ENCODE measurements at regions not wholly inside any gene's neighbourhood (a gene's known extent, or its start where the extent isn't known, plus 50 kb on each side); places are given as distances from the start of the nearest gene placed in this dataset.

DNA sequence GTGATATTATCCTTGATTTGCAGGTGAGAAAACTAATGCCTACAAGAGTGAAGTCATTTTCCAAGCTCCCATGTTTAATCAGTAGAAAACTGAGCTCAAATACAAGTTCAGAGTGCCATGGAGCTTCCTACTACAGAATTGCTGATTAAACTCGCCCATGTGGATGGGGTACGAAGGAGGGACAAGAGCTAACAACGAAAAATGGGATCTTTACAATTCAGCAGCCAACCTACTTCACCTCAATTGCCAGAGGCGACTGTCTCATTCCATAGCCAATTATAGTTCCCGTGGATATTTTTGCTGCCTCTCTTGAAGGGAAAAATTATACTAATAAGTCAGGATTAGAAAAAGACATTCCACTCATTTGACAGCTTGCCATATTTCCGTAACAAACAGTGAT, 1155.1 kb downstream of the OLFM4 start:
- intact Hi-C loops (cut with micrococcal nuclease) = no loop called here
- no peak overlapping the region for H3K27ac ChIP-seq (ENCODE audit: insufficient read depth, low read depth, low read length)
- H3K4me2 ChIP-seq (ENCODE audit: insufficient read depth, low read length) = no peak overlapping the region
- no peaks in the 10 kb centered on the region for H4K20me1 ChIP-seq (replicated peaks; ENCODE audit: control insufficient read depth, extremely low read depth, insufficient read depth, low read length)
- dilution Hi-C loops (cut with MboI; ENCODE audit: extremely low pct_ligation_motif_present, low sequenced_read_pairs) = no loop called here
- peaks cover 4% of the 10 kb centered on the region for H3K9me3 ChIP-seq (replicated peaks; ENCODE audit: control insufficient read depth, insufficient read depth, low read length)
- H3K4me3 ChIP-seq (replicated peaks in 1 of 3; ENCODE audit: insufficient read depth in 1 of 3, low read depth in 1 of 3, low read length in 3 of 3) = no peak overlapping the region
- TF ChIP-seq MYC (IDR thresholded peaks at IDR 0.05; ENCODE audit: low read depth, low read length) (no peak), POLR2AphosphoS5 (IDR thresholded peaks at IDR 0.05; ENCODE audit: insufficient read depth, low read depth, low read length) (no peak), EZH2 (IDR thresholded peaks at IDR 0.05; ENCODE audit: borderline replicate concordance, low read depth, low read length, severe bottlenecking) (no peak), FOS (IDR thresholded peaks at IDR 0.05; ENCODE audit: borderline replicate concordance, insufficient read depth, low read length) (no peak), GATA2 (IDR thresholded peaks at IDR 0.05; ENCODE audit: insufficient read depth, insufficient read length, low read depth, low read length) (no peak), JUN (IDR thresholded peaks at IDR 0.05; ENCODE audit: borderline replicate concordance, insufficient read depth, insufficient read length, low read depth) (no peak), POLR2A (IDR thresholded peaks at IDR 0.05; ENCODE audit: low read depth, low read length) (no peak)
- TF ChIP-seq, protein P1, sequence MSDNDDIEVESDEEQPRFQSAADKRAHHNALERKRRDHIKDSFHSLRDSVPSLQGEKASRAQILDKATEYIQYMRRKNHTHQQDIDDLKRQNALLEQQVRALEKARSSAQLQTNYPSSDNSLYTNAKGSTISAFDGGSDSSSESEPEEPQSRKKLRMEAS (IDR thresholded peaks at IDR 0.05; ENCODE audit: insufficient read depth, insufficient read length) = no peak
- TF ChIP-seq, protein P2, sequence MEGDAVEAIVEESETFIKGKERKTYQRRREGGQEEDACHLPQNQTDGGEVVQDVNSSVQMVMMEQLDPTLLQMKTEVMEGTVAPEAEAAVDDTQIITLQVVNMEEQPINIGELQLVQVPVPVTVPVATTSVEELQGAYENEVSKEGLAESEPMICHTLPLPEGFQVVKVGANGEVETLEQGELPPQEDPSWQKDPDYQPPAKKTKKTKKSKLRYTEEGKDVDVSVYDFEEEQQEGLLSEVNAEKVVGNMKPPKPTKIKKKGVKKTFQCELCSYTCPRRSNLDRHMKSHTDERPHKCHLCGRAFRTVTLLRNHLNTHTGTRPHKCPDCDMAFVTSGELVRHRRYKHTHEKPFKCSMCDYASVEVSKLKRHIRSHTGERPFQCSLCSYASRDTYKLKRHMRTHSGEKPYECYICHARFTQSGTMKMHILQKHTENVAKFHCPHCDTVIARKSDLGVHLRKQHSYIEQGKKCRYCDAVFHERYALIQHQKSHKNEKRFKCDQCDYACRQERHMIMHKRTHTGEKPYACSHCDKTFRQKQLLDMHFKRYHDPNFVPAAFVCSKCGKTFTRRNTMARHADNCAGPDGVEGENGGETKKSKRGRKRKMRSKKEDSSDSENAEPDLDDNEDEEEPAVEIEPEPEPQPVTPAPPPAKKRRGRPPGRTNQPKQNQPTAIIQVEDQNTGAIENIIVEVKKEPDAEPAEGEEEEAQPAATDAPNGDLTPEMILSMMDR (IDR thresholded peaks at IDR 0.05; ENCODE audit: extremely low read depth in 1 of 2, insufficient read depth in 1 of 2, low read depth in 1 of 2, low read length in 2 of 2) = no peak
- ChIA-PET POLR2A (no interaction called here), CTCF (no interaction called here)
- FAIRE-seq = no peak
- H3K79me2 ChIP-seq (ENCODE audit: control insufficient read depth, insufficient read depth, low read length) = no peaks in the 10 kb centered on the region
- H3K27me3 ChIP-seq (ENCODE audit: control insufficient read depth in 2 of 2, insufficient read depth in 2 of 2, low read length in 2 of 2) = no peaks in the 10 kb centered on the region
- H3K4me1 ChIP-seq (ENCODE audit: control insufficient read depth, extremely low read depth, insufficient read depth, low read length) = no peaks in the 10 kb centered on the region
- no peak overlapping the region for H3K9ac ChIP-seq (replicated peaks; ENCODE audit: extremely low read depth, insufficient read depth, low read length)
- no peaks in the 10 kb centered on the region for H3K9me1 ChIP-seq (replicated peaks; ENCODE audit: control insufficient read depth, extremely low read depth, insufficient read depth, low read length)
- BruUV-seq (replicated peaks) = no TSS peak
- H2AFZ ChIP-seq (ENCODE audit: low read depth, low read length) = no peak overlapping the region
- no peaks in the 10 kb centered on the region for H3K36me3 ChIP-seq (ENCODE audit: control insufficient read depth in 2 of 2, extremely low read depth in 1 of 2, insufficient read depth in 2 of 2, low read length in 2 of 2)
- DNase-seq (ENCODE audit: low read depth, low spot score) = no peak
